GM18858 (cell line): ENCODE measurements at regions not wholly inside any gene's neighbourhood (a gene's known extent, or its start where the extent isn't known, plus 50 kb on each side); places are given as distances from the start of the nearest gene placed in this dataset.

Experiments
- ATAC-seq: cut with Tn5 transposase; IDR thresholded peaks from one replicate; pipeline ENCODE4 v1.9.1; 2021; ENCODE audit not compliant: unreplicated experiment

DNA sequence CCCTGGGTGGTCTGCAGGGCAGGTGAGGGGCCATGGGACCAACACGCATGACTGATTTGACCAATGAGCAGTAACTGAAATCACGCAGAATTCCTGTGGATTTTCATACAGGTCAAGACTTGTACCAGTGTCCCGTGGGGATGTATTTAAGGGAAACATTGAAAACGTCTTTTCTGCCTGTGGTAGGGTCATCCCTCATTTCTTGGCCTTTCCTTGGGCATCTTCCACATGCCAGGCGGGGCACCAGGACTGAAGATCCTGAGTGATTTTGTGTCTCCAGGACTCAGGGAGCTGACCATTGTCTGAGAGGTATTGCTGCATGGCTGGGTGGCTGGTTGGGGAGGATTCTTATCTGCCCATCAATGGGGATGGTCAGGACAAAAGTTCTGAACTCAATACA, 289.0 kb downstream of the GLRX3 start:
- ATAC-seq = no peak

DNA sequence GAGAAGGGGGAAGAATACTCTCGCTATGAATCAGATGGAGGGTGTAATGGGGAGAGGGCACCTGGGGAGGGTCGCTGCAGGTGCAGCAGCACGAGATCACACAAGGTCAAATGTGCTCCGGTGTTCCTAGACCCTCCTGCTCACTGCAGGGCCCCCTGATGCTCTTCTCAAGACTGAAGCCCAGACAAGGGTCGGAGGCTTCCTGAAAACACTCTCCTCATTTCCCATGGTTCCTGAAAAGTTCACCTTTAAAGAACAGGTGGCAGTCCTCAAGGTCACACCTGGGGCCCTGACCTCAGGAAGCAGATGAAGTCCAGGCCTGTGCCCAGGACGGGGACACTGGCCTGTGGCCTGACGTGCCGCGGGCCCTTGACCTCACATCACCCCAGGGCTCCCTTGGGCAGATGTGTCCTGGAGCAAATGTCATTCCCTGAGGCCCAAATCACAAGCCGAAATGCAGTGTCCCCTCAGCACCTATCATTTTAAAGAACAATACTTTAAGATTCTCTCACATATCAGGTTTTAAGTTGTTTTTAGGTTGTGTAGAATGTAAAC, 289.8 kb downstream of the GLRX3 start:
- no peak for ATAC-seq

DNA sequence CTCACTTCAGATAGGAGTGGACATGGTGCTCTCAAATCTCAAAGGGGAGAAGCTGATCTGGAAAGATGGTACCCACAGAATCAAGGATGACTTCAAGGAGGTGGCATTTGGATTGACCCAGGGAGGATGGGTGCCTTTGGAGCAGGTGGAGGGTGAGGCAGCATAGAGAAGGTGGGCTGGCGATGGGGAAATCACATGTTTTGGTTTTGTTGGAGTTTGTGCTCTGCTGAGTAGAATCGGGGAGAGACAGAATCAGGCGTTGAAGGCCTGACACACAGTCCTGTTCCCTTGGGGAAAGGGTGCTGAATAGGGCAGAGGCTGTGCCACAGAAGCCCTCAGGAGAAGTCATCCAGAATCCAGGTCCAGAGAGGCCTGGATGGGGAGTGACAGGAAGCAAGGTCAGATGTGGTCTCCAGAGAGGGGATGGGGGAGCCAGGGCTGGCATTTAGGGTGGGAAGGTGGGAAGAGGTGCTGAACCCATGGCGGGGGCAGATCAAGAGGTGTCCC, 291.1 kb downstream of the GLRX3 start:
- no peak for ATAC-seq

DNA sequence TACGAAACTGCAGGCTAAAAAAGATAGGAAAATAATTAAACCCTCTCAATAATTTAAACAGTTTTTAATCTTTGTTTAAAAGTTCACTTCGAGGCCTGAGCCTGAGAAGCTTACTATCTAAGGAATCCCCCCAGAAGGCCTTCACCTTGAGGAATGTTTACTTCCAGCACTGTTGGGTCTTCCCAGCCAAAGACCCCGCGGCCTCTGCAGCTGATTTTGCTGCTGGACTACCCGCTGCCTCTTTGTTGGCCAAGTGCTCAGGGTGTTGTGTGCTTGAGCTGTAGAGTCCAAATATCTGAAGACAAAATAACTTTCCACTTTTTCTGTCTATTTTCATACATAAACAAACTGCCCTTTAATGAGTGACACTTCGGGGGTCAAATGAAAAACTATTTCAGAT, 292.7 kb downstream of the GLRX3 start:
- ATAC-seq = no peak

DNA sequence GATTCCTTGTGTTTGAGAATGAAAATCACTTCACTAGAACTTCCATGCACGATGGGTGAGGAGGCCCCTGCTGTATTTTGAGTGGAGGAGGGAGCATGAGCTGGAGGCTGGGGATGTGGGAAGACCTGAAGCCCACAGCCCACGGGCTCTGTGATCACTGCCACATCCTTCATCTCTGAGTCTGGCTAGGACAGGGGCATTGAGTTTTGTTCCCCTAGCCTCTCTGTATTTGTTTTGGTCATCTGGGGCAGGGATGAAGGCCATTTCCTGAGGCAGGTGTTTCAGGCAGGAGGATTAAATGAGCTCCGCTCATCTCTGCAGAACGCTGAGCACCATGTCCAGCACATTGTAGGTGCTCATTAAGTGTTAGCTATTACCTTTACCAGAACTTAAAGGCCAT, 293.6 kb downstream of the GLRX3 start:
- ATAC-seq = no peak

DNA sequence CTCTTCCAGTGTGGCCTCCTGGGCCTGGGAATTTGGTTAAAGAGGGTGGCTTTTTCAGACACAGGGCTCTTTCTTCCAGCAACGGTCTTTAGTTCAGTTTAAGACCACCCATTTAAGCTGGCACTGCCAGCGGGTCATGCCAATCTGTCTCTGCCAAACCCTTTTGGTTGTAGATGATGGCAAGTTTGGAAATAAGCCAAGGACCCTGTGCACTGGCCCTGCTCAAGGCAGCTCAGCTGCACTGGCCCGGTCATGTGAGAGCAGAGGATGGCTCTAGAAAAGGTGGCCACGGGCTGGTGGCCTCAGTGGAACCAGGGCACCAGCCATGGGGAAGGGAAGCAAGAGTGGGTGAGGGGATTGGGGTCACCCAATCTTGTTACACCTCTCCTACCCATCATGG, 294.1 kb downstream of the GLRX3 start:
- ATAC-seq = no peak

DNA sequence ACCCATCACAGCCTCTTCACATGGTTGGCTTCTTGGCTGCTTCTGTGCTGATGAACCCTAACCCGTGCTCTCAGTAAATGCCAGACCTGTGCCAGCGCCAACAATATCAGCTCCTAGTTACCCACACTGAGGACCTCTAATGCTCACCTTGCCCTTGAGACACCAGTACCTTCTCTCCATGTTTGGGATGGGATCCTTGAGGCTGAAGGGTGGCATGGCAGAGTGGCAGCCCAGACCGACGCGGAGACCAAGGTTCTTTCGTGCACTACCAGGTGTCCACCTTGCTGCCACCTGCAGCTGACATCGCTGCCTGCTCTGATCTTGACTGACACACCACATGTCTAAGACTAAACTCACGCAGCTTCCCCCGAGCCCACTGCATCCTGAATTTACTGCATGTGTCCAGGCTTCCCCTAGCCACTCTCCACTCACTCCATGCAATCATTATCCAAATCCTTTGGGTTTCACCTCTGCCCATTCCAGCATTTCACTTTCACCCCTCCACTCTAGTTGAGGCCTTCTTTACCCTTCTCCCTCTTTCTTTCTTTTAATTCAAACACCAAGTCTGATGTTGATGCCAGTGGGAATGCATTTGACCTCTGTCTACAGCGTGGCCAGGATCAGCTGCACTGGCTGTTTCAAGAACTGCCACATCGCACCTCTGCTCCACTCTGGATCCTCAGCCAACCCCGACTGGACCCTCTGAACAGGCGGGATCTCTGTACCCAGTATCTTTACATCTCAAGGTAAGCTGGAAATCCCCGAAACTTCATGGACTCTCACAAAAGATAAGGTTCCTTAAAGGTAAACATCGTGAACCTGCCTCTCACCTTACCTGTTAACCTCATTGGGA, 294.9 kb downstream of the GLRX3 start:
- no peak for ATAC-seq

DNA sequence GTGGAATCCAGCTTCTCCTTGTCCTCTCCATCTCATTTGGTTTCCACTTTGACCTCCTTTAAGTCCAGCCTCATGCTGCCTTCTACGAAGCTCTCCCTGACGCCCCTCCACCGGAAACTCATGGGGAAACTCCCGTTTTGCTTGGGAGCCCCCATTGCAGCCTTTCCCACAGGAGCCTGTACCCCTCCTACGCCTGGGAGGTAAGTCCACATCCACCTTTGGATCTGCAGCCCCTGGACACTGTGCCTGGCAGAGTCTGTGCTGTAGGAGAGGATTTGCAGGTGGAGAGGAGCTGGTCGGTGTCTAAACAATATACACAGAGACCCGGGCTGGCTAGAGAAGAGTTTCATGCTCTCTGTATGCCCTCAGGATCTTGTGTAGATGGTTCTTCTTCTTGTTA, 296.1 kb downstream of the GLRX3 start:
- no peak for ATAC-seq

DNA sequence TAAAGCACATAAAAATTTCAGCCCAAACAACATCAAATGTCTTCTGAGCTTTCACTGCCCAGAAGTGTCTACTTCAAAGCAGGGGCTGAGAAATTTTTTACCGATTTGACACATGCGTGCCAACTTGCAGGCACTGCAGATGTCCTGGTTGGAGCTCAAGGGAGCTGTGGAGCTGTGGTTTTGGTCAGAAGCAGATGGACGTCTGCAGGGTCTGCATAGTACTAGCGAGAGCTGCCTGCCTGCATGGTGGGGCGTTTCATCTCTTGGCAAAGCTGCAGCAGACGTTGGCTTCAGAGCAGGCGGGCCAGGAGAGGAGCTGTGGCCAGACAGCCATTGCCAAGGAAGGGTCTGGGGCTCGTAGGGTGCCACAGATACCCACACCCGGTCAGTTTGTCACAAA, 296.7 kb downstream of the GLRX3 start:
- no peak for ATAC-seq

DNA sequence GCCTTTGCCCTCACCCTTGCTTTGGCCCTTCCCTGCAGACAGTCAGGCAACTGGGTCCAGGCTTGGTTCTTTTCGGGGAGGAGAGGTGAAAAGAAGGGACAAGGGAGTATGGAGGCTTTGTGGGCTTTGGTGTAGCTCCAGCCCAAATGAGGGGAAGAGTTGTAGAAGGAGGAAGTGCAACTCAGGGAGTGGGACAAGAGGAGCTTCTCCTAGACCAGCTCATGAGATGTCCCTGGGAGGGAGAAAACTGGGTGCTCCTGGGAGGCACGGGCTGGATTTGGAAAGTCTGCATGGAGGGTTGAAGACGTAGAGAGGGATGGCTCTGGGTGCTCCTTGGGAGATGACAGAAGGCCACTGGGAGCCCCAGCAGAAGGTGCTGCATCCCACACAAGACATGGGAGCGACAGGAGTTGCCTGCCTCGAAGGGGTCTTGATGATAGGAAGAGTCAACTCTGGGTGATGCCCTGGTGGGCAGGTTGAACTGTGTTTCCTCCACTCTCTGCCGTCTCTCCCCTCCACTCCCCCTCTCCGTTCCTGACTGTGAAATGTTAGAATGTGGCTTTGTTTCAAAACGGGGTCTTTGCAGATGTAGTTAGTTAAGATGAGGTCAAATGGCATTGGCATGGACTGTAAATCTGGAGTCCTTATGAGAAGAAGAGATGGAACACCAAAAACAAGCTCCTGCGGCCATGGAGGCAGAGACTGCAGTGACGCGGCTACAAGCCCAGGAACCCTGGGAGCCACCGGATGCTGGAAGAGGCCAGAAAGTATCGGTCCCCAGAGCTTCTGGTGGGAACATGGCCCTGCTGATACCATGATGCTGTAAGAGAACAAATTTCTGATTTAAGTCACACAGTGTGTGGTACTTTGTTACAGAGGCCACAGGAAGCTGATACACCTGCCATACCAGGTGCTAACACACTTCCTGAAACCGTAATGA, 298.5 kb downstream of the GLRX3 start:
- ATAC-seq = no peak

DNA sequence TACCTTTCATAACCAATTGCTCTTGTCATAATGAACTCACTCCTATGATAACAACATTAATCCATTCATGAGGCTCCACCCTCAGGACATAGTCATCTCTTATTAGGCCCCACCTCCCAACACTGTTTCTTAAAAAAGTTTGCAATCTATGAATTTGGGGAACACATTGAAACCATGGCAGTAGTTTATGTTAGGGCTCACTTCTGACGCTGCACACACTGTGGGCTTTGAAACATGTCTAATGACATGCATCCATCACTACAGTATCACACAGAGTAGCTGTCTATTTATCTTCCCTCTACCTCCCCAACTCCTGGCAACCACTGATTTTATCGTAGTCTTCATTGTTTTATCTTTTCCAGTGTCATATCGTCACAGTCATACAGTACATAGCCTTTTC, 299.8 kb downstream of the GLRX3 start:
- no peak for ATAC-seq

DNA sequence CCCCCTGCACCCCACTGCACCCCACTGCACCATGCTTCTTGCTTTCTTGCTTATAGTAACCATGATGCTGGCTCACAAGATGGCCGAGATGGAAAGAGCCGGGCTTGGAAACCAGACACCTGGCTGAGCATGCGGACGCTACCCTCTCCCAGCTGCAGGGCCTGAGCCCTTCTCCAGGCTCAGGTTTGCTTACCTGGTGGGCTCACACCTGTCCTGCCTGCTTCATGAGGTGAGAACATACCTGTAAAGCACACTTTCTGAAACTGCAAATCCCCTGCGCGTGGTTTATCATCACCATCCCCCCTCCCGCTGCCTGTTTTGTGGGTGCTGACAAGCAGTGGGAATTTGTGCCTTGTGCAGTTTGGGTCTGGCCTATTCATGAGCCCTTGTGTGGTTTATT, 302.7 kb downstream of the GLRX3 start:
- no peak for ATAC-seq

DNA sequence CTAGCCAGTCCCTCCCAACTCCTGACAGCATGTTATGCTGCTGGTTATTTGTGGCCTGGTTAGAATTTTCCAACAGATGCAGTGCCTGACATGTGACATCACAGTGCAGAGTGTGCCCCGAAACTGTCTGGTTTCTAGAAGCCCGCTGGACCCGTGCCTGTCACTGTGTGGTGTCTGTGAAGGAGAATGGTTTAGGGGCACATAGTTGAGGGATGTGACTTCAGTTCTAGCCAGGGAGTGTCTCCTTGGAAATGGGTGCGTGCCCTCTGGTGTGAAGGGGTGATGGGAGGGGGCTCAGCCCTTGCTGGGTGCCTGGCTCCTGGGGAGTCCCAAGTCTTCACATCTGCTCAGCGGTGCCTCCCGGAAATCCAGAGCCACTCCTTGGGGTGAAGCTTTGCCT, 303.6 kb downstream of the GLRX3 start:
- no peak for ATAC-seq

DNA sequence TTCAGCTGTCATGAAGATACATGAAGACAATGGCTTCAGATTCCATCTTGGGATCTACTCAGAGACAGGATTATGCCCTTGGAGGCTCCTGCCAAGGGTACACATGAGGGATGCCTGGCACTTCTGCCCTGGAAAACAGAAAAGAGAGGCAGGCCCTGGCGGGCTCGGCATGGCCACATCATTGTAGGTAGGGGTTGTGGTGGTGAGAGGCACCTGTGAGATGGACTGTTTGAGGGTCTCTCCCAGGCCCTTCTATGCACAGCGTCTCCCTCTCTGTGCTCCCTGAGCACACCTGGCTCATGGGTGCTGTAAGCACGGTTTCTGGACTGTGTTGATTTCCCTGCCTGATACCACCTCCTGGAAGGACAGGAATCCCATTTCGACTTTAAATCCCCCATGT, 304.3 kb downstream of the GLRX3 start:
- no peak for ATAC-seq

DNA sequence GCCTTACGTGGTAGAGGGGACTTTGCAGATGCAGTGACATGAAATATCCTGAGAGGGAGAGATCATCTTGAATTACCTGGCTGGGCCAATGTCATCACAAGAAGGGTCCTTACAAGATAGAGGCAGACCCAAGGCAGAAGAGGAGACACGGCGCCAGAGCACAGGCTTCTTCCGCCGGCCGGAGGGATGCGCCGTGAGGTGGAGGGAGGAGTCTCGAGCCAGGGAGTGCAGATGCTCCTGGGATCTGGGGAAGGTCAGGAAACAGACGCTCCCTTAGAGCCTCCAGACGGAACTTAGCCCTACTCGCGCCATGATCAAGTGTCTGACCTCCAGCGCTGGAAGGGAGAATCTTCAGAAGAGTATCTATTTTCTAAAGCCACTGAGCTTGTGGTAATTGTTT, 304.8 kb downstream of the GLRX3 start:
- ATAC-seq = no peak

DNA sequence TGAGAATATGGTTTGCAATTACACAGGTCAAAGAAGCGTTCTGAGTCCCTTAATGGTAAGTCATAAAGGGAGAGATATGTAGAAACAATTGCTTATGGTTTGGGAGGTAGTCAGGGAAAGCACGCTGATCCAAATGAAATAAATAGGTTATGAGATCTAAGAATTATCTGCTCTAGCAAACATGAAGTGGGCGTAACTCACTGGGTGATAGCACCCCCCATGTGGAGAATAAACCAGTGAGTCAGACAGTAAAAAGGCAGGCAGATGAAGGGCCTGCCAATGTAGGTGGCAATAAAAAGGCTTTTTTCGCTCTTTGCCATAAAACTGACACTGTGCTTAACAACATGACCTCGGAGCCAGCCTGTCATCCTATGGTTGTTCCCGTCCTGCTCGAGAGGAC, 306.9 kb downstream of the GLRX3 start:
- no peak for ATAC-seq

DNA sequence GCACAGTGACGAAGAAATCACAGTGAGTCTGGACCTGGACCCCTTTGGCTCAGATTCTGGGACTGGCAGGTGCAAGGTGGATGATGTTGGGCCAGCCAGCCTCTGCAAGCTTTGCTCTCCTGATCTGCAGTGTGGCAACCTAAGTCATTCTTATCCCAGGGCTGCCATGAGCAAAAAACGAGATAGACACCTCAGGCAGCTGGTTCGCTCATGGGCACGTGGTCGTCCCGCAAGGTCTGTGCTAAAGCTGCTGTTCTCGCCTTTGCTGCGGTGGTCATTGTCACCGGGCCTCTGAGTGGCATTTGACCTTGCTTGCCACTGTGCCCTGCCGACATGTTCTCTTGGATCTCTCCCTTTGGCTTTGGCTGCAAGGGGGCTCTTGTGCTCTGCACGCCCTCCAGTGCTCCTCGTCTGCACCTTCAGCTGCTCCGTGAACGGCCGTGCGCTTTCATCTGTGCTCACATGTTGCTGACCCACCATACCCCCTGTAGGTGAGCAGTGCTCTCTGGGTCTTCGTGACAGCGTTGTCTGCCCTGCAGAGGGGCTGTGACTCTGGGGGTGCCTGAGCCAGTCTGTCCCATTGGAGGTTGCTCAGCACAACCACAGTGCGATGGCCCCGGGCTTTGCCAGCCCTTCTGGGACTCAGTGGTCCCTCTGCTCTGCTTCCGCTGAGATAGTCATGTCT, 317.0 kb downstream of the GLRX3 start:
- no peak for ATAC-seq

DNA sequence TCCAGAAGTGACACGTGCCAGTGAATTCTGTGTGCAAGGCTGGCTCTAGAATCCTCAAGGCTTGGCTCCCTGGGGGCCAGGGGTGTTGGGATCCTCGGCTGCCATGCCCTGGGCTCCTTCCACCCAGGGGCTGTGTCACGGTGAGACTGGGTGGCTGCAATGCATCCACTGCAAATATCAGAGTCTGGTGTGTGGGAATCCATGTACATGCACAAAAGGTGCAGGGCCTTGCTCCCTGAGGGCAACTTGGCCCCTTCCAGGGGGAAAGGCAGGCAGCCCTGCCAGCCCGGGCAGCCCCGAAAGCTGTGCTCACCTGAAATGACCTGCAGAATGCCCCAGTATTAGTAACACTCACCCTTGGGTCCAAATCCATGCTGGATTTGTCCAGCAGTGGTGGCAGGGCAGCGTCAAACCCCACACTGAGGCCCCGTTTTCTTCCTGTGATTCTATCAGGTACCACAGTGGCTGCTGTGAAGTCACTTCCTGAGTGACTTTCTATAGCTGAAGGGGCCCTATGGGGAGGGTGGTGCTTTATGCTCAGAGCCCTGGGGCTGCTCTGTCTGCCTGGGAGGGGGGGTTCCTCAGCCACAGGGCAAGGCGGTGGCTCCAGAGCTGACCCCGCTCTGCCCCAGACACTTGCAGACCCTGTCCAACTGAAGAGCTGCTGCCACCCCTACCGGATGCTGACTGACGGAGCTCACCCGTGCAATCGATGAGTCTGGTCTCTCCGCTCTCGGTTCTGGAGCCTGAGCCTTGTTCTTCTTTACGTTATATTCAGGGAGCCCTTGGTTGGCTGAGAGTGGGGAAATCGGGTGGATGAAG, 317.7 kb downstream of the GLRX3 start:
- no peak for ATAC-seq

DNA sequence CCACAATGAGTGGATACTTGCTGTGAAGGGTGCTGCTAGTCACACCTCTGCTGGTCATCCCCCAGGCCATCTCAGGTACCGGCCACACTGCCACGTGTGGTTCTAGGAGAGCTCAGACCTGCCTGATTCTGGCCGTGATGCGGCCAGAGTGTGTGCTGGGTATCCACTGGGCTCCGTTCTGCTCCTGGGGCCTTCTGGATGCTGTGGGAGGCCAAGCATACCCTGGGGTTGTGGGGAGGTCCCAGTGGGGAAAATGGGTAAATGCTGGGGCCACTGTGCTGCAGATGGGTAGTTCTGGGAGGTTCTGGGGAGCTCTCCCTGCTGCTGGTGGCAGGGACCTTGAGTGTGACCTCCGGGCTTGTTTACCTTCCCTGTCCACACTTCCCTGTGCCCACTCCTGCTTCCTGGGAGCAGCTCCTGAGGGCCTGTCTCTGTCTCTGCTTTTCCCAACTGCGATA, 318.4 kb downstream of the GLRX3 start:
- ATAC-seq = no peak

DNA sequence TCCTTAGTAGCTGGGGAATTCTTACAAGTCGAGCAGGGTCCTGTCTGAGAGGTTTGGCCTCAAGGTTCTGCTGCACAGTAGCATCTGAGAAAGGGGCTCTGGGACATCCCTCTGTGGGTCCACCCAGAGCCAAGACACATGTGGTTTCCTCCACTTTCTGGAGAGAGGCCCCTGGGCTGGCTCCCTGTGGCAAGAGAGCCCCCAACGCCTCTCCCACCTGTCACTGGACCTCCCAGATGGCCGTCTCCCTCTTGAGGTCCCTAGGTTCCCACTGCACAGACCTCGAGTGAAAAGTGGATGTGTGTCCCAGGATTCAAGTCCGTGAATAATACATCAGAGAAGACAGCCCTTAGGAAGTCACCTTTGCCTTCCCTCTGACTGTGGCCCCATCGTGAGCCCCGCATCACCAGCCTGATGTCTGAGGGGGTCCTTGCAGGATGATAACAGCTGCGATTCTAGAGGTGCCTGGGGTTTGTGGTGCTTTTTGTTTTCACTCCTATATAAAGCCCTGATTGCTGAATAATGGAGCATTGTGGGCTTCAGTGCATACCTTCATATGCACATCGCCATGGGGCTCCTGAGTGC, 319.0 kb downstream of the GLRX3 start:
- ATAC-seq = no peak
